ENCODE measurements at regions not wholly inside any gene's neighbourhood (a gene's known extent, or its start where the extent isn't known, plus 50 kb on each side); places are given as distances from the start of the nearest gene placed in this dataset.

DNA sequence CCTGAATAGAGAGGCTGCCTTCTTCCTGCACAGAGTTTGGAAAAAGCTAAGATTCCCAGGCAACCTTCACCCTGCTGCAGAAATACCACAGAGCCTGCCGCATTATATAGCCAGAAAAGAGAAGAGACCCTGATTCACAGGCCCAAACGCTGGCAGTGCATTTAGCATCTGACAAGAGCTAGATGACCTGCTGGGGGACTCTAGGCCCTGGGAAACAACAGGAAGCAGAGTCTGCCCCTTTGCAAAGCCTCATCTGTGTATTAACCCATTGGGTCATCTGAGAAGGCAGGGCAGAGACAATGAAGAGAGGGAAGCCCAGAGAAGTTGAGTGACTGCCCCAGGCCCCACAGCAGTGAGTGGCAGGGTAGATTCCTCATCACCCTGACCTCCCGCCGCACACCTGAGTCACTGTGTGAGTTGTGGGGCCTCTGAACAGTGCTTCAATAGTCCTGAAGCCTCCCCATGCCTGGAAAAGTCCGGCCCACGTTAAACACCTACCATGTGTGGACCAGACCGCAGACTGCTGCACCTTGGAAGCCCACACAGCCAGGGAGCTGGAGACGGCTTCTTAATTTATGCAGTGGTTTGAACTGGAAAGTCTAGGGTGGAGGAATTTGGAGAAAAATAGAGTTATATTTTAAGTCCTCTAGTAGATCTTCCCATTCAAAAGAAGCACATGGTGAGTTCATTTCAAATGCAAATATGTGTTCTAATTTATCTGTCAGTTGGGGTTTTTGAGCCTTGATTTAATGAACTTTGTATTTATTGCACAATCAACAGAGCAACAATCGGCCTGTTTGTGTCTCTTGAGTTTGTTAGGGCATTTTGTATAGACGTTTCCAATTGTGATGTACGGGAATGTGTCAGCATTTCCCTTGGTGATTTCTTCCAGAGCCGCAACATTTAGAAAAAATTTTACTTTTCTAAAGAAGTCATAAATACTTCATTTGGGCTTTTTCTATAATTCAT lies 80.4 kb upstream of the GPR26 start:
- peaks cover 0 to 1% of the 10 kb centered on the region in 2 experiments for H3K27me3 ChIP-seq (ENCODE audit: control insufficient read depth in 2 of 2, insufficient read depth in 2 of 2, low read length in 2 of 2)
- intact Hi-C loops (cut with micrococcal nuclease): no loop called here
- H2AFZ ChIP-seq (ENCODE audit: low read depth, low read length): no peak overlapping the region
- no peaks in the 10 kb centered on the region for H3K9me1 ChIP-seq (replicated peaks; ENCODE audit: control insufficient read depth, extremely low read depth, insufficient read depth, low read length)
- ChIA-PET CTCF (interaction anchor here (0.6 to 6.7 kb wide), 6 partner anchors 12 to 1512 kb away, joined by 3 to 122 read pairs (median 4); no protein-coding TSS in a partner anchor), POLR2A (no interaction called here)
- BruUV-seq (replicated peaks): no TSS peak
- no peak overlapping the region for H3K4me3 ChIP-seq (replicated peaks in 1 of 3; ENCODE audit: insufficient read depth in 1 of 3, low read depth in 1 of 3, low read length in 3 of 3)
- DNase-seq (ENCODE audit: low read depth, low spot score) (no peak), FAIRE-seq (no peak)
- dilution Hi-C loops (cut with MboI; ENCODE audit: extremely low pct_ligation_motif_present, low sequenced_read_pairs): no loop called here
- no peaks in the 10 kb centered on the region for H3K9me3 ChIP-seq (replicated peaks; ENCODE audit: control insufficient read depth, insufficient read depth, low read length)
- H3K4me1 ChIP-seq (ENCODE audit: control insufficient read depth, extremely low read depth, insufficient read depth, low read length): no peaks in the 10 kb centered on the region
- no peak overlapping the region for H3K27ac ChIP-seq (ENCODE audit: insufficient read depth, low read depth, low read length)
- no peak overlapping the region for H3K4me2 ChIP-seq (ENCODE audit: insufficient read depth, low read length)
- H3K36me3 ChIP-seq (ENCODE audit: control insufficient read depth in 2 of 2, extremely low read depth in 1 of 2, insufficient read depth in 2 of 2, low read length in 2 of 2): no peaks in the 10 kb centered on the region
- TF ChIP-seq POLR2A (IDR thresholded peaks at IDR 0.05; ENCODE audit: low read depth, low read length) (no peak), MYC (IDR thresholded peaks at IDR 0.05; ENCODE audit: low read depth, low read length) (no peak), CTCF (IDR thresholded peaks at IDR 0.05; ENCODE audit: extremely low read depth in 1 of 2, insufficient read depth in 1 of 2, low read depth in 1 of 2, low read length in 2 of 2) (no peak), GATA2 (IDR thresholded peaks at IDR 0.05; ENCODE audit: insufficient read depth, insufficient read length, low read depth, low read length) (no peak), POLR2AphosphoS5 (IDR thresholded peaks at IDR 0.05; ENCODE audit: insufficient read depth, low read depth, low read length) (no peak), EZH2 (IDR thresholded peaks at IDR 0.05; ENCODE audit: borderline replicate concordance, low read depth, low read length, severe bottlenecking) (no peak), JUN (IDR thresholded peaks at IDR 0.05; ENCODE audit: borderline replicate concordance, insufficient read depth, insufficient read length, low read depth) (no peak), FOS (IDR thresholded peaks at IDR 0.05; ENCODE audit: borderline replicate concordance, insufficient read depth, low read length) (no peak)
- TF ChIP-seq, protein P1, sequence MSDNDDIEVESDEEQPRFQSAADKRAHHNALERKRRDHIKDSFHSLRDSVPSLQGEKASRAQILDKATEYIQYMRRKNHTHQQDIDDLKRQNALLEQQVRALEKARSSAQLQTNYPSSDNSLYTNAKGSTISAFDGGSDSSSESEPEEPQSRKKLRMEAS (IDR thresholded peaks at IDR 0.05; ENCODE audit: insufficient read depth, insufficient read length): no peak
- H3K9ac ChIP-seq (replicated peaks; ENCODE audit: extremely low read depth, insufficient read depth, low read length): no peak overlapping the region
- H4K20me1 ChIP-seq (replicated peaks; ENCODE audit: control insufficient read depth, extremely low read depth, insufficient read depth, low read length): no peaks in the 10 kb centered on the region
- H3K79me2 ChIP-seq (ENCODE audit: control insufficient read depth, insufficient read depth, low read length): no peaks in the 10 kb centered on the region
